Vagina (tissue), 2 donors: ENCODE measurements at regions not wholly inside any gene's neighbourhood (a gene's known extent, or its start where the extent isn't known, plus 50 kb on each side); places are given as distances from the start of the nearest gene placed in this dataset.

ENCODE experiments used
- DNase-seq, 2 donors: peaks; one replicate each; pipeline ENCODE4 v3.0.0-alpha.2; 2017; ENCODE audit errors: extremely low spot score in 2 of 2
- H3K27ac ChIP-seq: fragments of 200-600 bp; sonication (generic); one replicate; pipeline ENCODE4 v1.5.1; 2019
- H3K27me3 ChIP-seq: fragments of 200-600 bp; sonication (generic); one replicate; pipeline ENCODE4 v1.5.1; 2019
- H3K36me3 ChIP-seq, 2 donors: fragments of 200-600 bp; sonication (generic); one replicate each; pipeline ENCODE4 v1.5.1; 2017 to 2019
- H3K4me1 ChIP-seq: fragments of 200-600 bp; sonication (generic); one replicate; pipeline ENCODE4 v1.5.1; 2019
- H3K4me3 ChIP-seq, 2 donors: fragments of 200-600 bp; sonication (generic); 1 replicate in 1 of 2; 2 replicates in 1 of 2; pipeline ENCODE4 v1.5.1; 2016 to 2019
- H3K9me3 ChIP-seq: fragments of 200-600 bp; sonication (generic); one replicate; pipeline ENCODE4 v1.5.1; 2019
- CTCF ChIP-seq, 3 experiments: fragments of 450-650 bp in 2 of 3; fragments of 200-600 bp in 1 of 3; sonication (generic) in 1 of 3; IDR thresholded peaks; one replicate each; pipeline ENCODE4 v1.5.1; 2017 to 2019; ENCODE audit warnings: antibody characterized with exemption in 3 of 3, mild to moderate bottlenecking in 2 of 3, moderate library complexity in 2 of 3
- POLR2A ChIP-seq, 2 donors: fragments of 450-650 bp; IDR thresholded peaks; one replicate each; pipeline ENCODE4 v1.6.1; 2017; ENCODE audit warnings: antibody characterized with exemption in 2 of 2, mild to moderate bottlenecking in 2 of 2, moderate library complexity in 2 of 2
- POLR2AphosphoS5 ChIP-seq, 2 donors: sonication (generic); formaldehyde crosslinking; IDR thresholded peaks; one replicate each; pipeline ENCODE4 v1.9.0; 2017; ENCODE audit warnings: antibody characterized with exemption in 2 of 2, mild to moderate bottlenecking in 2 of 2, low read depth in 1 of 2; ENCODE audit not compliant: insufficient read depth in 1 of 2
- intact Hi-C: fragments of 100-400 bp; cut with DNase I; formaldehyde crosslinking; loops from one replicate; pipeline ENCODE4 v1.15.1; 2023

GRCh38 chr2:157995117-157995516 is 106.6 kb upstream of the UPP2 start:
- no peaks in the 10 kb centered on the region for H3K27me3 ChIP-seq
- no peak overlapping the region for H3K27ac ChIP-seq
- H3K36me3 ChIP-seq = no peaks in the 10 kb centered on the region
- H3K9me3 ChIP-seq = no peaks in the 10 kb centered on the region
- intact Hi-C loops = no loop called here
- no peak for DNase-seq
- no peaks in the 10 kb centered on the region for H3K4me1 ChIP-seq
- H3K4me3 ChIP-seq = no peak overlapping the region
- no peak for TF ChIP-seq CTCF (IDR thresholded peaks at IDR 0.05)
- no peak for TF ChIP-seq POLR2AphosphoS5 (IDR thresholded peaks at IDR 0.05; ENCODE audit: insufficient read depth in 1 of 2, low read depth in 1 of 2)

GRCh38 chr2:157991932-157992331 is 109.7 kb upstream of the UPP2 start:
- no peak overlapping the region for H3K4me3 ChIP-seq
- TF ChIP-seq POLR2A (IDR thresholded peaks at IDR 0.05) = no peak
- TF ChIP-seq POLR2AphosphoS5 (IDR thresholded peaks at IDR 0.05; ENCODE audit: insufficient read depth in 1 of 2, low read depth in 1 of 2) = no peak
- no peak for TF ChIP-seq CTCF (IDR thresholded peaks at IDR 0.05)
- intact Hi-C loops = no loop called here
- H3K27me3 ChIP-seq = no peaks in the 10 kb centered on the region
- H3K9me3 ChIP-seq = no peaks in the 10 kb centered on the region
- H3K36me3 ChIP-seq = no peaks in the 10 kb centered on the region
- DNase-seq = no peak
- H3K4me1 ChIP-seq = no peaks in the 10 kb centered on the region
- H3K27ac ChIP-seq = no peak overlapping the region

GRCh38 chr2:157990173-157990572 is 111.5 kb upstream of the UPP2 start:
- no peaks in the 10 kb centered on the region for H3K36me3 ChIP-seq
- H3K27ac ChIP-seq = no peak overlapping the region
- TF ChIP-seq POLR2A (IDR thresholded peaks at IDR 0.05) (no peak), POLR2AphosphoS5 (IDR thresholded peaks at IDR 0.05; ENCODE audit: insufficient read depth in 1 of 2, low read depth in 1 of 2) (no peak), CTCF (IDR thresholded peaks at IDR 0.05) (no peak)
- DNase-seq = no peak
- intact Hi-C loops = no loop called here
- no peak overlapping the region for H3K4me3 ChIP-seq
- H3K27me3 ChIP-seq = no peaks in the 10 kb centered on the region
- no peaks in the 10 kb centered on the region for H3K9me3 ChIP-seq
- H3K4me1 ChIP-seq = no peaks in the 10 kb centered on the region

- Histone ChIP-seq H3K4me1 (no peaks in the 10 kb centered on the region), H3K27ac (no peak overlapping the region), H3K36me3 (no peaks in the 10 kb centered on the region), H3K4me3 (no peak overlapping the region), H3K27me3 (no peaks in the 10 kb centered on the region), H3K9me3 (no peaks in the 10 kb centered on the region)
- intact Hi-C loops = no loop called here
- no peak for TF ChIP-seq POLR2A (IDR thresholded peaks at IDR 0.05)
- no peak for TF ChIP-seq POLR2AphosphoS5 (IDR thresholded peaks at IDR 0.05; ENCODE audit: insufficient read depth in 1 of 2, low read depth in 1 of 2)
- no peak for TF ChIP-seq CTCF (IDR thresholded peaks at IDR 0.05)
- DNase-seq = no peak
Observed at GRCh38 chr2:157989227-157989626, 112.4 kb upstream of the UPP2 start.

GRCh38 chr2:157986761-157987160 is 110.6 kb upstream of the ACVR1 start:
- no peaks in the 10 kb centered on the region for H3K36me3 ChIP-seq
- H3K4me1 ChIP-seq = no peaks in the 10 kb centered on the region
- intact Hi-C loops = no loop called here
- no peaks in the 10 kb centered on the region for H3K27me3 ChIP-seq
- H3K27ac ChIP-seq = no peak overlapping the region
- H3K4me3 ChIP-seq = no peak overlapping the region
- no peak for TF ChIP-seq POLR2AphosphoS5 (IDR thresholded peaks at IDR 0.05; ENCODE audit: insufficient read depth in 1 of 2, low read depth in 1 of 2)
- TF ChIP-seq CTCF (IDR thresholded peaks at IDR 0.05) = no peak
- TF ChIP-seq POLR2A (IDR thresholded peaks at IDR 0.05) = no peak
- no peak for DNase-seq
- no peaks in the 10 kb centered on the region for H3K9me3 ChIP-seq
